ENCODE measurements at regions not wholly inside any gene's neighbourhood (a gene's known extent, or its start where the extent isn't known, plus 50 kb on each side); places are given as distances from the start of the nearest gene placed in this dataset.
"Not testable (repeated sequence)": the region's sequence is repeated elsewhere in the genome, so short reads cannot be mapped to it uniquely, and the experiment has no call there.

DNA sequence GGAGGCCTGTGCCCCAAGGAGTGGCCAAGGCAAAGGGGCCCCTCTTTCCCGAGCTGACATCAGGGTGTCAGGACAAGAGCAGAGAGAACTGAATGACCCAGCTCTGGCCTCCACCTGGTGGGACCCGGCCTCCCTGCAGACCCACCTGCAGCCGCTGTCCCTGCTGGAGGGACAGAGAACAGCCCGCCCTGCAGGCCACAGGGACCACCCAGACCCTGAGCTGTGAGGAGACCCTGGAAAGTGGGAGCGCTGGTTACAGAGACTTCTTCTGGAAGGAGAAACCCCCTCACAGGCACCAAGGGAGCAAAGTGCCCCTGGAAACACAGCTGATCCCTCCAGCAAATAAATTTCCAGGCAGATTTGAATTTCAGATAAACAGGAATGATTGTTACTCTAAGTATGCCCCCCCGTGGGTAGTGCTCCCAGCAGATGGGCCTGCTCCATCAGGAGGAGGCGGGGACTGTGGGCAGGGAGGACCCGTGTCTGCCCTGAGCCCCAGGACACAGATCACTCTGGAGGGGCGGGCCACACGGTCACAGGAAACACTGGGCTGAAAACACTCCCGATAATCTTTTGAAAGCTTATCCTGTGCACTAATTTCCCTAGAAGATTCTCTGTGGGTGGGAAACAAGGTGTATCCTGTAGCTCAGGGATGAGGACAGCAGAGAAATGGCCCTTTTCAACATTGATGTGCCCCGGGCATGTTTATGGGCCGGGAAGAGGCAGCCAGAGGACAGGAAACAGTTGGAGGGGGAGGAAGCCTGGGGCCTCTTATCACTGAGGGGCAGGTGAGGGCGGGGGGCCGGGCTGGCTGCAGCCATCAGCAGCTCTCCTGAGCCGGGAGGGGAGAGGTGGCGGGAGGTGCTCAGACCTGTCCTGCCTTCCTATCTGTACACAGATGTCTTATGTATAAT, 276.0 kb downstream of the ADGRD1 start:
- DNase-seq (ENCODE audit: low read depth in 2 of 2): no peak

- no peak for DNase-seq (ENCODE audit: low read depth in 2 of 2)
Measured at GRCh38 chr12:131230340-131231031, 276.8 kb downstream of the ADGRD1 start.

DNA sequence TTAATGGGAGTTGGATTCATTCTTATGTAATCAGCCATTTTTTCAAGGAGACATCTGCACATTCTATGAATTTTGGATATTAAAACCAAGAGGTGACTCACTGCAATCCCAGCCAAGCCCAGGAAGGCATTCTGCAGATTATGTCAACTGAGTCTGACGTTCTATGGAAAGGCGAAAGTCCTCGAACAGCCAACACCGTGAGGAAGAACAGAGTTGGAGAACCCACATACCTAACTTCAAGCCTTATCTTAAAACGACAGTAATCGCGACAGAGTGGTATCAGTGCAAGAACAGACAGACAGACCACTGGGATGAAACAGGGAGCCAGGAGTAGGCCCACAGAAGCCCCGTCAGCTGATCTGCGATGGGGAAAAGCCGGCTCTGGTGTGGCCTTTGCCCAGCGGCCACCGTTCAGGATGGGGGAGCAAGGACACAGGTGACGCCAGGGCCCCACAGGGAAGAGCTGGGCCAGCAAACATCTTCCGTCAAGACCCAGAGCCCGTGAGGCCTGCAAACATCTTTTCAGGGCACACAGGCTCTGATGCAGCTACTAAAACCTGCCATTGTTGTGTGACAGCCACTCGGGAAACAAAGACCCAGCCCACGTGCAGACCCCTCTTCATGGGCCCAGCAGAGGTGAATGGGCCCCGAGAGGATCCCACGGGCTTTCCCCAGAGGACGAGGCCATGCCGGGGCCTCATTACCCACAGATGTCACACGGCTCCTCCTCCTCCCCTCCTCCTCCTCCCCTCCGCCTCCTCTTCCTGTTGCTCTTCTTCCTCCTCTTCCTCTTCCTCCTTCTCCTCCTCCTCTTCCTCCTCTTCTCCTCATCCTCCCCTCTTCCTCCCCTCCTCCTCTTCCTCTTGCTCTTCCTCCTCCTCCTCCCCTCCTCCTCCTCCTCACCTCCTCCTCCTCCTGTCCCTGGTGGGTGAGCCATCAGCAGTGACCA, 277.6 kb downstream of the ADGRD1 start:
- no peak for DNase-seq (ENCODE audit: low read depth in 2 of 2)

- no peak for DNase-seq (ENCODE audit: low read depth in 2 of 2)
Measured at GRCh38 chr12:131232036-131232435, 278.3 kb downstream of the ADGRD1 start.

DNA sequence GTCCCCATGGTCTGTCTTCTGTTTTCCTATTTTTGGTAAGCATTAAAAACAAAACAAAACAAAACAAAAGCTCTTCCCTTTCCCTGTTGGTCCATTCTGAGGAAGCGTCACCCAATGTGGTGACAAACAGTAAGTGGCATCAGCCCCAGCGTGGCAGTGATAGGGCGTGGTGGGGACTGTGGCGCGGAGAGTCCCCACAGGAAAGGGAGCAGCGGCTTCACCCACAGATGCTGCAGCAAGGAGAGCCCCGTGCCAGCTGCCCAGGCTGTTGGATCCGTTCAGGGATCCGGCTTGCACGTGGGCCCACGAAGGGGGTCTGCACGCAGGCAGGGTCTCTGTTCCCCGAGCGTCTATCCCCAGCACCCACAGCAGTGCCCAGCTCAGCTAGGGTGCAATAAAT, 279.2 kb downstream of the ADGRD1 start:
- DNase-seq (ENCODE audit: low read depth in 2 of 2): not testable (repeated sequence)

DNA sequence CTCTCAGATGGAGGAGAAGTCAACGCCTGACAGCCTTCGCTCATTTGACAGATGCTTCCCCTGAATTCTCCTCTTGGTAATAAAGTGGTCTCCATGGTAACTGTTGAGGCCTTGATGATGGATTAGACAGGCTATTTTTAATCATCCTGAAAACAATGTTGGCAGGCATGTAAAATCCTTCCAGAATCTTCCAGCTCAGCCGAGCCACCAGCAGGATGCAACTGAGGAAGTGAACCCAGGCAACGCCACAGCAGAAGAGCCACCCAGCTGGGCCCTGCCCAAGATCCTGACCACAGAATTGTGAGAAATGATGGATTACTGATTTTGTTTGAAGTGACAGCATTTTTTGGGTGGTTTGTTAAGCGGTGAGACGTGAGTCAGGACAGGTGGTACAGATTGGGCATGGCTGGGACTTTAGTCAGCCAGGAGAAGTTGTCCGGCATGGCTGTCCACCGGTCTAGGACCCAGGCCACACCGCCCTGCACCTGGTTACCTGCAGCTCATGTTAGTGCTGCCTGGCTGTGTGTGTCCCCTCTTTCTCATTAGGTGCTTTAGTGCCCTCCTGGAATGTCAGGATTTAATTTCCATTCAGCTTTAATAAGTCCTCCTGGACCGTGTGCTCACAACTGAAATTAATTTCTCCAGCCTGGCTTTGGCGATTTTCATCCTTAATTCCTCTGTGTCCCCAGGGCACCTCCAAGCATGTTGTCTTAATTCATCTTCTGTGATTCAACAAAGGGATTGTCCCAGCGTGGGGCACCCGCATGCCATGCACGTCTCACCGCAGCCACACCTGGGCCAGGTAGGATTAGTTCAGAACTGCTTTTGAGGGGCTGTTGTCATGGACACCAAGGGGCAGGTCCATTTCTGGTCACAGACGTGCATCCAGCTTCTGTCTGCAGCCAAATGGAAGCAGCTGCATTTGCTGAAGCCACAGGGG, 280.4 kb downstream of the ADGRD1 start:
- DNase-seq (ENCODE audit: low read depth in 2 of 2): not testable (repeated sequence)

GRCh38 chr12:131234841-131235271, 281.1 kb downstream of the ADGRD1 start:
- DNase-seq (ENCODE audit: low read depth in 2 of 2): not testable (repeated sequence)

- DNase-seq (ENCODE audit: low read depth in 2 of 2): no peak
Measured at GRCh38 chr12:131235871-131236271, 282.2 kb downstream of the ADGRD1 start.

GRCh38 chr12:131239384-131240094, 285.8 kb downstream of the ADGRD1 start:
- no peak for DNase-seq (ENCODE audit: low read depth in 2 of 2)

- DNase-seq (ENCODE audit: low read depth in 2 of 2): no peak
Measured at GRCh38 chr12:131241517-131241916, 287.8 kb downstream of the ADGRD1 start.

GRCh38 chr12:131242741-131243496, 289.2 kb downstream of the ADGRD1 start:
- DNase-seq (ENCODE audit: low read depth in 2 of 2): no peak

- DNase-seq (ENCODE audit: low read depth in 2 of 2): not testable (repeated sequence)
Measured at GRCh38 chr12:131244157-131244688, 290.5 kb downstream of the ADGRD1 start.

- not testable (repeated sequence) for DNase-seq (ENCODE audit: low read depth in 2 of 2)
Measured at GRCh38 chr12:131245161-131245560, 291.5 kb downstream of the ADGRD1 start.

- no peak for DNase-seq (ENCODE audit: low read depth in 2 of 2)
Measured at GRCh38 chr12:131245564-131246355, 292.1 kb downstream of the ADGRD1 start.

DNA sequence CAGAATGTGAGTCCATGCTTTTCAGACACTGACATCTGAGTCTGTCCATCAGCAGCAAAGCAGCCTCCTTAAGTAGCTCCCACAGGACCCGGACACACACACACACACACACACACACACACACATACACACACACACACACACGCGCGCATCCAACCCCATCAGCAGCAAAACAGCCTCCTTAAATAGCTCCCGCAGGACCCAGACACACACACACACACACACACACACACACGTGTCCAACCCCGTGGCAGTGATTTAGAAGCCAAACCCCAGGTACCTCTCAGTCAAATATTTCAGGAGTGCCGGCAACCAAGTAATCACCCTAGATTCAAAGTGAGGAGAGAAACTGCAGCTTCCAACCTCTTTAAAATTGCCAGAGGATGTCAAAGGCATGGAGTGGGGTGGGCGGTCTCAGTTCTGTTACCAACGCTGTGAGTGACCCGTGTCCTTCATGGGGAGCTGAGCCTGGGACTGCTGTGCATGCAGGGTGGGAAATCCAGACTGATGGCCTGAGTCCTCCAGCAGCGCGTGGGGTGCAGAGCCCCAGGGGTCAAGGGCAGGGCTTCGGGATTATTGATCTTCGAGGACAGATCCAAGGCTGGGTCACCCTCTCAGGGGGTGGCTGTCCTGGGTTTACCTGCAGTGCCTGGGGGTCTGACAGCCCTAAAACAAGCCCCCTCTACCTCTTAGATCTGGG, 293.5 kb downstream of the ADGRD1 start:
- not testable (repeated sequence) for DNase-seq (ENCODE audit: low read depth in 2 of 2)

DNA sequence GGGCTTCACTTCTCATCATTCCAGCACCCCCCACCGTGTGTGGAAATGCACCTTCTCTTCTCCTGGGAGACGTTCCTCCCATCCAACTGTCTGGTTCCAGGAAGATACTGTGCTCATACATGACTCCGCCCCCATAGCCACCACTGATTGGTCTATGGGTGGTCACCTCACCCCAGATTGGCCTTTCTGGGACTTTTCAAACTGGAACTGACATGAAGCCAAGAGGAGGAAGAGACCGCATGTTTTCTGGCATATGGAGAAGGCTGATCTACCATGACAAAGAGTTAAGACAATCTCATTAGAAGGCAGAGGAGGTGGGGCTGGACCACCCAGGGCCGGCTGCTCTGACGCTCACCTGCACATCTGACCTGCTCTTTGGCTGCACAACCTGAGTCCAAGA, 294.2 kb downstream of the ADGRD1 start:
- not testable (repeated sequence) for DNase-seq (ENCODE audit: low read depth in 2 of 2)

DNA sequence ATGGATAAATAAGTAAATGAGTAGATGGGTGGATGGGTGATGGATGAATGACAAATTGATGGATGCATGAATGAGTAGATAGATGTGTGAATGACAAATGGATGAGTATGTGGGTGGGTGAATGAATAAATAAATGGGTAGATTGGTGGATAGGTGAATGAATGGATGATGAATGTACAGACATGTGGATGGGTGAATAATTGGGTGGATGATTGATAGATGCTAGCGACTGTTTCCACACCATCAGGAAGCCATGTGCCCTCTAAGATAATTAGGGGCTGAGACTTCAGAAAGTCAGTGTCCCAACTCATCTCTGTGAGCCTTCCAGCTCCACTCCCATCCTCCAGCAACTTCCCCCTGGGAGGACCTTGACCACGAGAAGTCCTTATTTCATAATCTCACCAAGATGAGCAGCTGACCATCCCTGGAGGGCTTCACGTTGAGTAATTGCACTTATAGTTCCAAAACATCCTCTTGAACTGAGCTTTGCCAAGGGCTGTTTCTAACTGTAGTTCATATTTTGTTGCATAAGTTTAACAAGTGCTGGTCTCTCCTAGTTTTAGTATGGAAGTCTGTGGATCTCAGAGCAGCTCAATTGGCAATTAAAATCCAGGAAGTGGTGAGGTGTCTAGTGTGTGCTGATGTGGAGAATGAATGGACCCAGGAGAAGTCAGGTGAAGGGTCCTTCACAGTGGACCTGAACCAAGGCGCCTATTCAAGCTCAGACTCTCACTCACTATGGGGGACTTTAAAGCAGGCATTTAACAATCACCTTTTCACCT, 295.7 kb downstream of the ADGRD1 start:
- DNase-seq (ENCODE audit: low read depth in 2 of 2): no peak
